ENCODE measurements at regions not wholly inside any gene's neighbourhood (a gene's known extent, or its start where the extent isn't known, plus 50 kb on each side); places are given as distances from the start of the nearest gene placed in this dataset.

- TF ChIP-seq, protein P1, sequence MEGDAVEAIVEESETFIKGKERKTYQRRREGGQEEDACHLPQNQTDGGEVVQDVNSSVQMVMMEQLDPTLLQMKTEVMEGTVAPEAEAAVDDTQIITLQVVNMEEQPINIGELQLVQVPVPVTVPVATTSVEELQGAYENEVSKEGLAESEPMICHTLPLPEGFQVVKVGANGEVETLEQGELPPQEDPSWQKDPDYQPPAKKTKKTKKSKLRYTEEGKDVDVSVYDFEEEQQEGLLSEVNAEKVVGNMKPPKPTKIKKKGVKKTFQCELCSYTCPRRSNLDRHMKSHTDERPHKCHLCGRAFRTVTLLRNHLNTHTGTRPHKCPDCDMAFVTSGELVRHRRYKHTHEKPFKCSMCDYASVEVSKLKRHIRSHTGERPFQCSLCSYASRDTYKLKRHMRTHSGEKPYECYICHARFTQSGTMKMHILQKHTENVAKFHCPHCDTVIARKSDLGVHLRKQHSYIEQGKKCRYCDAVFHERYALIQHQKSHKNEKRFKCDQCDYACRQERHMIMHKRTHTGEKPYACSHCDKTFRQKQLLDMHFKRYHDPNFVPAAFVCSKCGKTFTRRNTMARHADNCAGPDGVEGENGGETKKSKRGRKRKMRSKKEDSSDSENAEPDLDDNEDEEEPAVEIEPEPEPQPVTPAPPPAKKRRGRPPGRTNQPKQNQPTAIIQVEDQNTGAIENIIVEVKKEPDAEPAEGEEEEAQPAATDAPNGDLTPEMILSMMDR (IDR thresholded peaks at IDR 0.05; ENCODE audit: poor library complexity, severe bottlenecking) = no peak
- TF ChIP-seq, protein P2, sequence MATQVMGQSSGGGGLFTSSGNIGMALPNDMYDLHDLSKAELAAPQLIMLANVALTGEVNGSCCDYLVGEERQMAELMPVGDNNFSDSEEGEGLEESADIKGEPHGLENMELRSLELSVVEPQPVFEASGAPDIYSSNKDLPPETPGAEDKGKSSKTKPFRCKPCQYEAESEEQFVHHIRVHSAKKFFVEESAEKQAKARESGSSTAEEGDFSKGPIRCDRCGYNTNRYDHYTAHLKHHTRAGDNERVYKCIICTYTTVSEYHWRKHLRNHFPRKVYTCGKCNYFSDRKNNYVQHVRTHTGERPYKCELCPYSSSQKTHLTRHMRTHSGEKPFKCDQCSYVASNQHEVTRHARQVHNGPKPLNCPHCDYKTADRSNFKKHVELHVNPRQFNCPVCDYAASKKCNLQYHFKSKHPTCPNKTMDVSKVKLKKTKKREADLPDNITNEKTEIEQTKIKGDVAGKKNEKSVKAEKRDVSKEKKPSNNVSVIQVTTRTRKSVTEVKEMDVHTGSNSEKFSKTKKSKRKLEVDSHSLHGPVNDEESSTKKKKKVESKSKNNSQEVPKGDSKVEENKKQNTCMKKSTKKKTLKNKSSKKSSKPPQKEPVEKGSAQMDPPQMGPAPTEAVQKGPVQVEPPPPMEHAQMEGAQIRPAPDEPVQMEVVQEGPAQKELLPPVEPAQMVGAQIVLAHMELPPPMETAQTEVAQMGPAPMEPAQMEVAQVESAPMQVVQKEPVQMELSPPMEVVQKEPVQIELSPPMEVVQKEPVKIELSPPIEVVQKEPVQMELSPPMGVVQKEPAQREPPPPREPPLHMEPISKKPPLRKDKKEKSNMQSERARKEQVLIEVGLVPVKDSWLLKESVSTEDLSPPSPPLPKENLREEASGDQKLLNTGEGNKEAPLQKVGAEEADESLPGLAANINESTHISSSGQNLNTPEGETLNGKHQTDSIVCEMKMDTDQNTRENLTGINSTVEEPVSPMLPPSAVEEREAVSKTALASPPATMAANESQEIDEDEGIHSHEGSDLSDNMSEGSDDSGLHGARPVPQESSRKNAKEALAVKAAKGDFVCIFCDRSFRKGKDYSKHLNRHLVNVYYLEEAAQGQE (IDR thresholded peaks at IDR 0.05; ENCODE audit: borderline replicate concordance) = no peak
- TF ChIP-seq EZH2 (IDR thresholded peaks at IDR 0.05; ENCODE audit: borderline replicate concordance, insufficient read depth, low read length, poor library complexity, severe bottlenecking) = no peak
- no peak for TF ChIP-seq TAF1 (IDR thresholded peaks at IDR 0.05; ENCODE audit: low read depth)
- no peak for TF ChIP-seq EP300 (conservative IDR thresholded peaks at IDR 0.05; ENCODE audit: poor library complexity, severe bottlenecking)
- TF ChIP-seq POLR2AphosphoS5 (IDR thresholded peaks at IDR 0.05) = no peak
- TF ChIP-seq RAD21 (conservative IDR thresholded peaks at IDR 0.05) = no peak
Measured at GRCh38 chr10:131442271-131442670, 130.8 kb upstream of the TCERG1L start.
